ENCODE measurements at regions not wholly inside any gene's neighbourhood (a gene's known extent, or its start where the extent isn't known, plus 50 kb on each side); places are given as distances from the start of the nearest gene placed in this dataset.

DNA sequence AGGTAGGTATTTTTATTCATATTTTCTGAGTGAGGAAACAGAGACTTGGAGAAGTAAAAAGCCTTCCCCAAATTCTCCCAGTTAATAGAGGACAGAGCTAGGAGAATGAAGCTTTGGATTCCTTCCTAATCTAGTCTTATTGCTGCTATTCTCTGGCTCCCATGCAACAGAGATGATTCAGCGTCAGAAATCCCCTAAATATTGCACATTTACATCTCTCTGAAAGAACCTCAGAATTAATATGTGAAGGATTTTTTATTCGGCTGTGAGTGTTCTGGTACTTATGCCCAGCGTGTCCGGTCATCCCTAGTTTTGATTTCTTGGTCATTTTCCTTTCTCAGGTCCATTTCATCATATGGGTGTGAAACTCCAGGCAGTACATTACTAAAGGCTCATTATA, 91.2 kb upstream of the SESTD1 start:
- TF ChIP-seq, protein P1, sequence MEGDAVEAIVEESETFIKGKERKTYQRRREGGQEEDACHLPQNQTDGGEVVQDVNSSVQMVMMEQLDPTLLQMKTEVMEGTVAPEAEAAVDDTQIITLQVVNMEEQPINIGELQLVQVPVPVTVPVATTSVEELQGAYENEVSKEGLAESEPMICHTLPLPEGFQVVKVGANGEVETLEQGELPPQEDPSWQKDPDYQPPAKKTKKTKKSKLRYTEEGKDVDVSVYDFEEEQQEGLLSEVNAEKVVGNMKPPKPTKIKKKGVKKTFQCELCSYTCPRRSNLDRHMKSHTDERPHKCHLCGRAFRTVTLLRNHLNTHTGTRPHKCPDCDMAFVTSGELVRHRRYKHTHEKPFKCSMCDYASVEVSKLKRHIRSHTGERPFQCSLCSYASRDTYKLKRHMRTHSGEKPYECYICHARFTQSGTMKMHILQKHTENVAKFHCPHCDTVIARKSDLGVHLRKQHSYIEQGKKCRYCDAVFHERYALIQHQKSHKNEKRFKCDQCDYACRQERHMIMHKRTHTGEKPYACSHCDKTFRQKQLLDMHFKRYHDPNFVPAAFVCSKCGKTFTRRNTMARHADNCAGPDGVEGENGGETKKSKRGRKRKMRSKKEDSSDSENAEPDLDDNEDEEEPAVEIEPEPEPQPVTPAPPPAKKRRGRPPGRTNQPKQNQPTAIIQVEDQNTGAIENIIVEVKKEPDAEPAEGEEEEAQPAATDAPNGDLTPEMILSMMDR (IDR thresholded peaks at IDR 0.05), result no peak
- ATAC-seq, result no peak
- no peaks in the 10 kb centered on the region for H3K4me1 ChIP-seq
- H3K9me3 ChIP-seq, result no peaks in the 10 kb centered on the region
- H3K4me3 ChIP-seq, result no peak overlapping the region
- WGBS, 2 donors, result 73 to 91% methylated on average over 4 of the region's 4 CpGs
- H3K36me3 ChIP-seq, result no peaks in the 10 kb centered on the region
- no peak overlapping the region for H3K27ac ChIP-seq
- no peak for DNase-seq
- intact Hi-C loops (cut with DNase I), result no loop called here
- peaks cover 0 to 3% (median 0%) of the 10 kb centered on the region in 7 donors for H3K27me3 ChIP-seq

DNA sequence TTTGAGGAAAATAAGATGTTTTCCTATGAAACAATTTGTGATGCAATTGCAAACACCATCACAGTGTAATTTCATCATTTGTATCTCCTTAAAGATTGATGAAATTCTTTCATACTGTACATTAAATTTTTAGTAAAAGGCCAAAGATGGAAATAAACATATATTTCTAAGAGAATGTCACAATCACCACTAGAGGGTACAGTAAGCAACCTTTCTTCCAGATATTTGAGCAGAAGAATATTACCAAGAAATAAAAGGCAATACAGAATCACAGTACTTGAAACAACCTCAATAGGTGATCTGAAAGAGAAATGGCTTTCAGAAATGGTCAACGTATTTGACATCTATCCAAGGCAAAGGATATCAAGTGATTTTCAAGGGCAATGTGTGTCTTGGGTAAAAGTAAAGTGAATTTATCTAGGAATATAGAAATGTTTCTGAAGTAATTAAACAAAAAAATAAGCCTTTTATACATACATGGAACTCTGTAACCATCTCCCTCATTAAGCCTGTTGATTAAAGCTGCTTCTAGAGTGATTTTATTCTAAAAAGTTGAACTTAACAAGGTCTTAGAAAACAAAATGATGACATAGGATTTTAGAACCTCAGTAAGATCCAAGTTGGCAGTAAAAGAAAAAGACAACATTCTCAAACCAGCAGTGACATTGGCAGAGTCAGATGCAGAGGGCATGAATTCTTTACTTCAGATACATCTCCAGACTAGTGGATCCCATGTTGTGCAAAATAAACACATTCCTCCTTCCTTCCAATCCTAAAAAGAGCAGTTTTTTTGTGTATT, 90.3 kb upstream of the SESTD1 start:
- H3K27me3 ChIP-seq, result peaks cover 0 to 3% (median 0%) of the 10 kb centered on the region in 7 donors
- no peaks in the 10 kb centered on the region for H3K9me3 ChIP-seq
- no peak for ATAC-seq
- peaks cover 0 to 6% (median 0%) of the 10 kb centered on the region in 9 donors for H3K4me1 ChIP-seq
- no peak for DNase-seq
- H3K27ac ChIP-seq, result no peak overlapping the region
- 70 to 80% methylated on average over 1 of the region's 1 CpG for WGBS, 2 donors
- no peaks in the 10 kb centered on the region for H3K36me3 ChIP-seq
- H3K4me3 ChIP-seq, result no peak overlapping the region
- intact Hi-C loops (cut with DNase I), result no loop called here
- TF ChIP-seq, protein P1 (IDR thresholded peaks at IDR 0.05), result peak in 2 of 9 donors; percentile 9 to 20

DNA sequence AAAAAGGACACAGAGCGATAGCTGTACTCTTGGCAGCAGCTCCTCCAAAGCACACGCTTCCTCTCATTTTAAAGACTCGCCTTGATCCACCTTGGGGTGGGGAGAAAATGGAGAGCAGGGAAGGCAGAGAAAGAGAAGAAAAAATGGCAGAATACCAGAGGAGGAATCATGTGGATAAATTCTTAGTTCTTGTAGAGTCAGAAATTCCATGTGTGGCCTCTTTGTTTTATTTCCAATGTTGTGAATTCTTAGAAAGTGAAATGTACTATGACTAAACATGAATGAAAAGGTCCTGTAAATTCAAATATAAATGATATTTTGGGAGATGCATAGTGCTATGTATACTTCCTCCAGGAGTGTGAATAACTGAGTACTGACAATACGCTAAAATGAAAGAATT, 89.7 kb upstream of the SESTD1 start:
- ATAC-seq (no peak), DNase-seq (no peak)
- H3K4me3 ChIP-seq, result no peak overlapping the region
- no peaks in the 10 kb centered on the region for H3K36me3 ChIP-seq
- intact Hi-C loops (cut with DNase I), result no loop called here
- no peak overlapping the region for H3K27ac ChIP-seq
- peaks cover 0 to 10% (median 0%) of the 10 kb centered on the region in 9 donors for H3K4me1 ChIP-seq
- H3K27me3 ChIP-seq, result peaks cover 0 to 3% (median 0%) of the 10 kb centered on the region in 7 donors
- 89 to 93% methylated on average over 4 of the region's 4 CpGs for WGBS, 2 donors
- H3K9me3 ChIP-seq, result no peaks in the 10 kb centered on the region
- TF ChIP-seq, protein P1 (IDR thresholded peaks at IDR 0.05), result no peak

DNA sequence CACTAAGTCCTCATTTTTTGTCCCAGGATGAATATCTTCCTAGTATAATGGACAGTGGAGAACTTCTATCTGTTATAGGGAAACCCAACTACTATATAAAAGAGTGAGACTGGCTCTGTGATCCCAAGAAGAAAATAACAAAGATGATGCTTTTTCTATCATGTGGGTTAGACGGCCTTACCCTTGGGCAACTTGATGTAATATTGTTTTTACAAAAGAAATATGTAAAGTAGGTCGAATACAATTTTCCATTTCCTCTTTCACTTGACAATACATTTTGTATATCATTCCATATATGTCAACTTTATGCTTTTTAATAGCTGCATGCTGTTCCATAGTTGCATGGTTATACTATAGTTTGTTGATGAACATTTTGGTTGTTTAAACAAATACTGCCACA, 87.5 kb upstream of the SESTD1 start:
- TF ChIP-seq, protein P1 (IDR thresholded peaks at IDR 0.05), result no peak
- intact Hi-C loops (cut with DNase I), result no loop called here
- no peaks in the 10 kb centered on the region for H3K36me3 ChIP-seq
- DNase-seq (no peak), ATAC-seq (no peak)
- H3K4me3 ChIP-seq, result no peak overlapping the region
- H3K4me1 ChIP-seq, result peaks cover 0 to 10% (median 0%) of the 10 kb centered on the region in 9 donors
- no peak overlapping the region for H3K27ac ChIP-seq
- 78 to 83% methylated on average over 2 of the region's 2 CpGs for WGBS, 2 donors
- H3K27me3 ChIP-seq, result peaks cover 0 to 3% (median 0%) of the 10 kb centered on the region in 7 donors
- no peaks in the 10 kb centered on the region for H3K9me3 ChIP-seq

Measured in heart right ventricle (tissue), 16 donors.